ENCODE measurements at regions not wholly inside any gene's neighbourhood (a gene's known extent, or its start where the extent isn't known, plus 50 kb on each side); places are given as distances from the start of the nearest gene placed in this dataset.
A peak's percentile ranks its signal among the peaks of the same experiment; 100 is the strongest.
"Not testable (repeated sequence)": the region's sequence is repeated elsewhere in the genome, so short reads cannot be mapped to it uniquely, and the experiment has no call there.

GRCh38 chr6:44020664-44021425 lies 106.4 kb downstream of the MRPL14 start:
- Mint-ChIP-seq H3K4me1 (no peaks in the 10 kb centered on the region), H3K9me3 (no peaks in the 10 kb centered on the region), H3K27ac (no peak overlapping the region), H3K4me3 (no peak overlapping the region), H3K36me3 (ENCODE audit: low read depth) (no peaks in the 10 kb centered on the region), H3K27me3 (peaks cover 12% of the 10 kb centered on the region)
- no peak for ATAC-seq (replicated peaks)

- H3K27me3 Mint-ChIP-seq: peaks cover 12% of the 10 kb centered on the region
- H3K4me3 Mint-ChIP-seq: no peak overlapping the region
- H3K36me3 Mint-ChIP-seq (ENCODE audit: low read depth): no peaks in the 10 kb centered on the region
- no peaks in the 10 kb centered on the region for H3K9me3 Mint-ChIP-seq
- ATAC-seq (replicated peaks): no peak
- no peaks in the 10 kb centered on the region for H3K4me1 Mint-ChIP-seq
- no peak overlapping the region for H3K27ac Mint-ChIP-seq
Observed at GRCh38 chr6:44020148-44020547, 107.1 kb downstream of the MRPL14 start.

GRCh38 chr6:44017307-44017706 lies 109.9 kb downstream of the MRPL14 start:
- not testable (repeated sequence) for H3K4me1 Mint-ChIP-seq; H3K9me3 Mint-ChIP-seq; H3K27ac Mint-ChIP-seq; ATAC-seq (replicated peaks); H3K4me3 Mint-ChIP-seq; H3K36me3 Mint-ChIP-seq (ENCODE audit: low read depth)
- peaks cover 12% of the 10 kb centered on the region for H3K27me3 Mint-ChIP-seq

- no peak overlapping the region for H3K27ac Mint-ChIP-seq
- H3K36me3 Mint-ChIP-seq (ENCODE audit: low read depth): no peaks in the 10 kb centered on the region
- H3K9me3 Mint-ChIP-seq: no peaks in the 10 kb centered on the region
- peaks cover 12% of the 10 kb centered on the region for H3K27me3 Mint-ChIP-seq
- ATAC-seq (replicated peaks): peak; percentile 47
- no peaks in the 10 kb centered on the region for H3K4me1 Mint-ChIP-seq
- no peak overlapping the region for H3K4me3 Mint-ChIP-seq
Observed at GRCh38 chr6:44016131-44016870, 111.0 kb downstream of the MRPL14 start.

- Mint-ChIP-seq H3K9me3 (no peaks in the 10 kb centered on the region), H3K4me1 (no peaks in the 10 kb centered on the region), H3K4me3 (no peak overlapping the region), H3K27ac (no peak overlapping the region), H3K36me3 (ENCODE audit: low read depth) (no peaks in the 10 kb centered on the region), H3K27me3 (peaks cover 12% of the 10 kb centered on the region)
- no peak for ATAC-seq (replicated peaks)
Observed at GRCh38 chr6:44012078-44012493, 115.2 kb downstream of the MRPL14 start.

- no peak overlapping the region for H3K4me3 Mint-ChIP-seq
- H3K27ac Mint-ChIP-seq: no peak overlapping the region
- no peaks in the 10 kb centered on the region for H3K36me3 Mint-ChIP-seq (ENCODE audit: low read depth)
- H3K4me1 Mint-ChIP-seq: no peaks in the 10 kb centered on the region
- no peak for ATAC-seq (replicated peaks)
- H3K27me3 Mint-ChIP-seq: peaks cover 12% of the 10 kb centered on the region
- no peaks in the 10 kb centered on the region for H3K9me3 Mint-ChIP-seq
Observed at GRCh38 chr6:44011350-44011920, 115.8 kb downstream of the MRPL14 start.

GRCh38 chr6:44010411-44011349 lies 116.6 kb downstream of the MRPL14 start:
- Mint-ChIP-seq H3K27me3 (peaks cover 14% of the 10 kb centered on the region), H3K36me3 (ENCODE audit: low read depth) (no peaks in the 10 kb centered on the region), H3K4me1 (no peaks in the 10 kb centered on the region), H3K4me3 (no peak overlapping the region), H3K27ac (no peak overlapping the region), H3K9me3 (no peaks in the 10 kb centered on the region)
- peak; percentile 72 for ATAC-seq (replicated peaks)

GRCh38 chr6:44009425-44010321 lies 117.6 kb downstream of the MRPL14 start:
- no peak overlapping the region for H3K27ac Mint-ChIP-seq
- H3K27me3 Mint-ChIP-seq: peaks cover 21% of the 10 kb centered on the region
- no peaks in the 10 kb centered on the region for H3K4me1 Mint-ChIP-seq
- no peaks in the 10 kb centered on the region for H3K36me3 Mint-ChIP-seq (ENCODE audit: low read depth)
- ATAC-seq (replicated peaks): no peak
- no peak overlapping the region for H3K4me3 Mint-ChIP-seq
- H3K9me3 Mint-ChIP-seq: no peaks in the 10 kb centered on the region

GRCh38 chr6:44008821-44009370 lies 118.4 kb downstream of the MRPL14 start:
- Mint-ChIP-seq H3K36me3 (ENCODE audit: low read depth) (no peaks in the 10 kb centered on the region), H3K4me3 (no peak overlapping the region), H3K27ac (no peak overlapping the region), H3K4me1 (no peaks in the 10 kb centered on the region), H3K27me3 (peaks cover 24% of the 10 kb centered on the region), H3K9me3 (no peaks in the 10 kb centered on the region)
- ATAC-seq (replicated peaks): no peak

GRCh38 chr6:44007818-44008621 lies 119.2 kb downstream of the MRPL14 start:
- no peak for ATAC-seq (replicated peaks)
- Mint-ChIP-seq H3K27me3 (peaks cover 22% of the 10 kb centered on the region), H3K27ac (peak overlapping the region; percentile 3), H3K4me3 (no peak overlapping the region), H3K9me3 (no peaks in the 10 kb centered on the region), H3K4me1 (no peaks in the 10 kb centered on the region), H3K36me3 (ENCODE audit: low read depth) (no peaks in the 10 kb centered on the region)

GRCh38 chr6:44006872-44007303 lies 120.4 kb downstream of the MRPL14 start:
- Mint-ChIP-seq H3K27ac (peak overlapping the region; percentile 3), H3K27me3 (peaks cover 22% of the 10 kb centered on the region), H3K4me1 (no peaks in the 10 kb centered on the region), H3K36me3 (ENCODE audit: low read depth) (no peaks in the 10 kb centered on the region), H3K4me3 (no peak overlapping the region), H3K9me3 (no peaks in the 10 kb centered on the region)
- no peak for ATAC-seq (replicated peaks)

GRCh38 chr6:44006123-44006871 lies 121.0 kb downstream of the MRPL14 start:
- ATAC-seq (replicated peaks): no peak
- H3K4me3 Mint-ChIP-seq: no peak overlapping the region
- no peak overlapping the region for H3K27ac Mint-ChIP-seq
- peaks cover 26% of the 10 kb centered on the region for H3K27me3 Mint-ChIP-seq
- no peaks in the 10 kb centered on the region for H3K9me3 Mint-ChIP-seq
- no peaks in the 10 kb centered on the region for H3K36me3 Mint-ChIP-seq (ENCODE audit: low read depth)
- H3K4me1 Mint-ChIP-seq: no peaks in the 10 kb centered on the region
